Ovary (tissue), 3 donors: ENCODE measurements at regions not wholly inside any gene's neighbourhood (a gene's known extent, or its start where the extent isn't known, plus 50 kb on each side); places are given as distances from the start of the nearest gene placed in this dataset.

ENCODE experiments used
- CTCF ChIP-seq, 3 donors: fragments of 450-650 bp in 2 of 3; fragments of 200-600 bp in 1 of 3; IDR thresholded peaks; one replicate each; pipeline versions ENCODE4 v1.5.1 to v1.8.0; 2016 to 2022; ENCODE audit warnings: antibody characterized with exemption in 3 of 3, mild to moderate bottlenecking in 1 of 3
- POLR2A ChIP-seq: fragments of 450-650 bp; IDR thresholded peaks from one replicate; pipeline ENCODE4 v1.6.1; 2017; ENCODE audit warnings: antibody characterized with exemption, mild to moderate bottlenecking, moderate library complexity
- donor health status: DM: no; HTN: no; CAD: no.

GRCh38 chr15:89417206-89417725 is 79.1 kb downstream of the RHCG start:
- TF ChIP-seq CTCF (IDR thresholded peaks at IDR 0.05) (no peak), POLR2A (no peak)
